ENCODE measurements at regions not wholly inside any gene's neighbourhood (a gene's known extent, or its start where the extent isn't known, plus 50 kb on each side); places are given as distances from the start of the nearest gene placed in this dataset.

- no peak for TF ChIP-seq ZNF23 (tag by site-specific recombination; IDR thresholded peaks at IDR 0.05; ENCODE audit: borderline replicate concordance)
- no peak for TF ChIP-seq ZNF311 (tag by site-specific recombination; IDR thresholded peaks at IDR 0.05; ENCODE audit: borderline replicate concordance)
- TF ChIP-seq CTCF (tag by site-specific recombination; IDR thresholded peaks at IDR 0.05), result no peak
- TF ChIP-seq ZFHX2 (tag by site-specific recombination; conservative IDR thresholded peaks at IDR 0.05), result no peak
- TF ChIP-seq OVOL3 (tag by site-specific recombination; IDR thresholded peaks at IDR 0.05), result no peak
- TF ChIP-seq KLF1 (tag by site-specific recombination; IDR thresholded peaks at IDR 0.05), result no peak
- TF ChIP-seq ZNF544 (tag by site-specific recombination; IDR thresholded peaks at IDR 0.05), result 0 out of 2 replicates have a peak, but pooled peaks have one; percentile 23
- TF ChIP-seq ZFP3 (tag by site-specific recombination; IDR thresholded peaks at IDR 0.05; ENCODE audit: low read depth), result no peak
- TF ChIP-seq ZBTB6 (tag by site-specific recombination; IDR thresholded peaks at IDR 0.05), result no peak
- TF ChIP-seq ZNF529 (tag by site-specific recombination; IDR thresholded peaks at IDR 0.05; ENCODE audit: insufficient replicate concordance), result no peak
- 0 out of 2 replicates have a peak, but pooled peaks have one; percentile 66 for TF ChIP-seq ZNF112 (tag by site-specific recombination; IDR thresholded peaks at IDR 0.05)
- TF ChIP-seq ZNF830 (tag by site-specific recombination; IDR thresholded peaks at IDR 0.05; ENCODE audit: low read depth), result no peak
- TF ChIP-seq ZNF555 (tag by site-specific recombination; conservative IDR thresholded peaks at IDR 0.05), result no peak
- TF ChIP-seq ZBTB49 (tag by site-specific recombination; IDR thresholded peaks at IDR 0.05; ENCODE audit: low read depth), result no peak
- no peak for TF ChIP-seq PRDM6 (tag by site-specific recombination; IDR thresholded peaks at IDR 0.05)
- no peak for TF ChIP-seq PRDM1 (tag by site-specific recombination; IDR thresholded peaks at IDR 0.05)
- TF ChIP-seq ZNF140 (tag by site-specific recombination; IDR thresholded peaks at IDR 0.05), result no peak
- no peak for TF ChIP-seq ZNF596 (tag by site-specific recombination; IDR thresholded peaks at IDR 0.05)
- TF ChIP-seq ZNF404 (tag by site-specific recombination; IDR thresholded peaks at IDR 0.05), result no peak
- no peak for TF ChIP-seq ZNF292 (tag by site-specific recombination; IDR thresholded peaks at IDR 0.05; ENCODE audit: borderline replicate concordance, low read depth)
- no peak for TF ChIP-seq ZNF514 (tag by site-specific recombination; IDR thresholded peaks at IDR 0.05)
- TF ChIP-seq ZNF664 (tag by site-specific recombination; IDR thresholded peaks at IDR 0.05), result no peak
These were observed 97.3 kb downstream of the CCDC71L start (continued) for GRCh38 chr7:106563466-106564150.
